COR-L47 (cell line): ENCODE measurements at regions not wholly inside any gene's neighbourhood (a gene's known extent, or its start where the extent isn't known, plus 50 kb on each side); places are given as distances from the start of the nearest gene placed in this dataset.
A peak's percentile ranks its signal among the peaks of the same experiment; 100 is the strongest.

Experiments used
- DNase-seq: peaks from one replicate; lab custom pipeline; 2025; lab: John Stamatoyannopoulos, UW

- no peak for DNase-seq
These were observed 320.4 kb upstream of the SLC7A11 start for GRCh38 chr4:138562544-138562991.

GRCh38 chr4:138561906-138562305, 319.8 kb upstream of the SLC7A11 start:
- no peak for DNase-seq

- DNase-seq, result no peak
These were observed 319.2 kb upstream of the SLC7A11 start for GRCh38 chr4:138561276-138561880.

GRCh38 chr4:138560448-138560847, 318.3 kb upstream of the SLC7A11 start:
- no peak for DNase-seq

- DNase-seq, result no peak
These were observed 316.7 kb upstream of the SLC7A11 start for GRCh38 chr4:138558886-138559285.

- peak; percentile 23 for DNase-seq
These were observed 313.4 kb upstream of the SLC7A11 start for GRCh38 chr4:138555584-138555983.

GRCh38 chr4:138555108-138555507, 313.0 kb upstream of the SLC7A11 start:
- no peak for DNase-seq

- DNase-seq, result no peak
These were observed 311.1 kb upstream of the SLC7A11 start for GRCh38 chr4:138553001-138553845.

- DNase-seq, result no peak
These were observed 300.1 kb upstream of the SLC7A11 start for GRCh38 chr4:138542191-138542776.

- no peak for DNase-seq
These were observed 298.1 kb upstream of the SLC7A11 start for GRCh38 chr4:138540056-138540800.

GRCh38 chr4:138538743-138539142, 296.6 kb upstream of the SLC7A11 start:
- DNase-seq, result no peak

- no peak for DNase-seq
These were observed 295.8 kb upstream of the SLC7A11 start for GRCh38 chr4:138537731-138538490.

GRCh38 chr4:138535316-138535715, 293.2 kb upstream of the SLC7A11 start:
- DNase-seq, result no peak

GRCh38 chr4:138522366-138522765, 280.2 kb upstream of the SLC7A11 start:
- DNase-seq, result peak; percentile 45

- DNase-seq, result no peak
These were observed 279.7 kb upstream of the SLC7A11 start for GRCh38 chr4:138521809-138522208.

GRCh38 chr4:138519436-138519835, 277.3 kb upstream of the SLC7A11 start:
- DNase-seq, result no peak

GRCh38 chr4:138513535-138513934, 271.4 kb upstream of the SLC7A11 start:
- no peak for DNase-seq

GRCh38 chr4:138512756-138513155, 270.6 kb upstream of the SLC7A11 start:
- no peak for DNase-seq

GRCh38 chr4:138510053-138510452, 267.9 kb upstream of the SLC7A11 start:
- no peak for DNase-seq

- DNase-seq, result no peak
These were observed 267.2 kb upstream of the SLC7A11 start for GRCh38 chr4:138509346-138509745.

- DNase-seq, result no peak
These were observed 265.4 kb upstream of the SLC7A11 start for GRCh38 chr4:138507522-138507921.

GRCh38 chr4:138501614-138502013, 259.5 kb upstream of the SLC7A11 start:
- no peak for DNase-seq
